GM18519 (cell line): ENCODE measurements at regions not wholly inside any gene's neighbourhood (a gene's known extent, or its start where the extent isn't known, plus 50 kb on each side); places are given as distances from the start of the nearest gene placed in this dataset.
"Not testable (repeated sequence)": the region's sequence is repeated elsewhere in the genome, so short reads cannot be mapped to it uniquely, and the experiment has no call there.

Source experiments
- ATAC-seq: cut with Tn5 transposase; IDR thresholded peaks from one replicate; pipeline ENCODE4 v1.9.1; 2021; ENCODE audit warnings: mild to moderate bottlenecking, moderate library complexity; ENCODE audit not compliant: unreplicated experiment, low FRiP score

DNA sequence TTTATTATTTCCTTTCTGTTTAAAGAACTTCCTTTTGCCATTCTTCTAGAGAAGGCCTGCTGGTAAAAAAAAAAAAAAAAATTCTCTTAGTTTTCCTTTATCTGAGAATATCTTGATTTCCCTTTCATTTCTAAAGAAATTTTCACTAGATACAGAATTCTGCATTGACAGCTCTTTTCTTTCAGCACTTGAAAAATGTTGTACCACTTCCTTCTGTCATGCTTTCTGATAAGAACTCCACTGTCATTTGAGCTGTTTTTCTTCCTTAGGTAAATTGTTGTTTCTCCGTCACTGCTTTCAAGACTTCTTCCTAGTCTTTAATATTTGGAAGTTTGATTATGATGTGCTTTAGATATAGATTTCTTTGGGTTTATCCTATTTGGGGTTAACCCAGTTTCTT, 113.6 kb upstream of the BTG1 start:
- no peak for ATAC-seq

GRCh38 chr12:92257261-92257660, 111.6 kb upstream of the BTG1 start:
- no peak for ATAC-seq

GRCh38 chr12:92255741-92256140, 110.1 kb upstream of the BTG1 start:
- ATAC-seq: no peak

DNA sequence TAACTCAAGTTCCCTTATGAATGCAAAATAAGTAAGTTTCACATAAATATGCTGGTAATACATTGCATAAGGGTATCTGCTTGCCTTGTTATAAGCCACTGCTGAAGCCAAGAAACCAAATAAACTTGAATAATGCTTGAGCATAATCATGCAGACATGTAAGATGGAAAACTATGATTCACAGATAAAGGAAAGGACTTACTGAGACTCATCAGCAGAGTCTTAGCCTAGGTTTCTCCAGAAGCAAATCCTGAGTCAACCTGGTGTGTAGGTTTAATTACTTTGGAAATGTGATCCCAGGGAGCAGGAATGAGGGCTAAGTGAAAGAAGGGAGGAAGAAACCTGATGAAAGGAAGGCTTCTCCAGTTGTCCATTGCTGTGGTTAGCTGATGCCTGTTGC, 107.7 kb upstream of the BTG1 start:
- ATAC-seq: no peak

DNA sequence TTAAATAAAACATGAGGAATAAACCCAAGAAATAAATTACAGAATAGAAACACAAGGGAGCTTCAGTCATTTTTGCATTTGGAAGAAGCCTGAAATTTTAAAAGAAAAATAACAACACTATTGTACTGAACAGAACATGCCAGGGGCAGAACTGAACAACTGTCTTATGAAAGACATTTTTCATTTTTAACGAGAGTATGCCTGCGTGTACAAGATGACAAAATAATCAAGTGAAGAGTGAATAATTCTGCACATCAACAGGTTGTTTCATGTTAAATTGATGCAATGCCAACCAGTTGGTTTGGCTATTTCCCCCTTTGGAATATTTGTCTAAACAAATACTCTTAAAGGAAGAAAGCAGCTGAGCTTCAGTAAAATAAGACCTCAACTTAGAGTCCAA, 103.3 kb upstream of the BTG1 start:
- ATAC-seq: no peak

- no peak for ATAC-seq
These were observed 98.4 kb upstream of the BTG1 start for GRCh38 chr12:92244036-92244435.

GRCh38 chr12:92242907-92243306, 97.3 kb upstream of the BTG1 start:
- no peak for ATAC-seq

DNA sequence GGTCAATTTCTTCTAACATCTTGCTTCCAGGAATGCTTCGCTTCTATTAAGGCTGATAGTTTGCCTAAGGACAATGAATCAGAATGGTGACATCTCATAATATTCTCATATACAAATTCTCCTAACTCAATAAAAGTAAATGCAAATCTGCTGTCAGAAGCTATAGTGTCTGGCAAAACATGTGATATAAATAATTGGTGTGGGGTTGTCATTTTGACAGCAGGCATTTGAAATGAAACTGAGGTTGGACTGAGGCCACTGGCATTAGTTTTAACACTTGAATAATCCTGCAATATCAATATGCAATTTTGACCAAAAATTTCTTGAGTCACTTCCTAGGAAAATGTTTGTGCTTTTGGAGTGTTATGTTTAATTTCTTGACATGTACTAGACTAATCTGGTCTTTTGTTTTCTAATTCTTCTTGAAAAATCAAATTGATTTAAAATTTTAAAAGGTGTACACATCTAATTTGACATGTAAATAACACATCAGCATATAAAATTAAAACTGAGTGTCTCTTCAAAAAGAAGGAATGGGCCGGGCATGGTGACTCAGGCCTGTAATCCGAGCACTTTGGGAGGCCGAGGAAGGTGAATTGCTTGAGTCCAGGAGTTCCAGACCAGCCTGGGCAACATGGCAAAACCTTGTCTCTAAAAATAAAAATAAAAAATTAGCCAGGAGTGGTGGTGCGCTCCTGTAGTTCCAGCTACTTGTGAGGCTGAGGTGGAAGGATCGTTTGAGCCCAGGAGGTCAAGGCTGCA, 92.3 kb upstream of the BTG1 start:
- no peak for ATAC-seq

DNA sequence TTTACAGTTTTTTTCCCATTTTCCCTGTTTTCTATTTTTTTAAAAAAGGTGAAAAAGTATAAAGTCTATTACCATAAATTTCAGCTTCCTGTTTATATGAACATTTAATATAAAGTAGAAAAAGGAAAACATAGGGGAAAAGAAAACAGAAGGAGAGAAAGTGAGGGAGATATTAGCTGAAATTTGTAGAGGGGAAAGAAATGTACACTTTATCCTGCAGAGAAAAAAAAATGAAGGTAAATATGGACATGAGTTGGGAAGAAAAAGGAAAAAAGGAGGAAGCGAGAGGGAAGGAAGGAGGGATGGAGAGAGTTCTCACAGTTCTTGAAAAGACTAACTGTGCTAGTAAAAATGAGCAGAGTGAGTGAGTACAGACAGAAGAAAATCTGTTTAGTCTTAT, 91.6 kb upstream of the BTG1 start:
- no peak for ATAC-seq

- ATAC-seq: no peak
These were observed 90.2 kb upstream of the BTG1 start for GRCh38 chr12:92235703-92236472.

- ATAC-seq: no peak
These were observed 88.9 kb upstream of the BTG1 start for GRCh38 chr12:92234533-92234932.

- ATAC-seq: no peak
These were observed 87.8 kb upstream of the BTG1 start for GRCh38 chr12:92233346-92234015.

DNA sequence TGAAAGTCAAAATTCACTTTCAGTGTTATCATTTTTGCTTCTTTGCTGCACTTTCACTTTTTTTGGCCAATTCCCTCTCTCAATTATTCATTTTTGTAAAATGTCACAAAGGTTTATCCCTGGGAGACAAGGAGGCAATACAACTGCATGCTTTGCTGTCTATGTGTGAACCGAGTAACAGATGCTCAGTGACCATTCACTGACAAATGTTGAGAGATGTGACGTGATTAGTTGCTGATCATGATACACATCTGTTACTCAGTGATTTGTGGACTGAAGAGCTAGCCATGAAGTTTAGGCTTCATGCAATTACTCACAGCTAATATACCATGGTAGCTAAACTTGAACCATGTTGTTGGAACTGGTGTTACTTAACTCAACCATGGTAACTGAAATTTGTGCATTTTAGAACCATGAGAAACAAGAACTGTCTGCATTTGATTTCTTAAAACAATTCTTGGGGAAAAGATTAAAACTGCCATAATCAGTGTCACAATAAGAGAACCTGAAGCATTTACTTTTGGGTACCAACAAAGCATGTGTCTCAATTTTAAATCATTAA, 86.8 kb upstream of the BTG1 start:
- not testable (repeated sequence) for ATAC-seq

DNA sequence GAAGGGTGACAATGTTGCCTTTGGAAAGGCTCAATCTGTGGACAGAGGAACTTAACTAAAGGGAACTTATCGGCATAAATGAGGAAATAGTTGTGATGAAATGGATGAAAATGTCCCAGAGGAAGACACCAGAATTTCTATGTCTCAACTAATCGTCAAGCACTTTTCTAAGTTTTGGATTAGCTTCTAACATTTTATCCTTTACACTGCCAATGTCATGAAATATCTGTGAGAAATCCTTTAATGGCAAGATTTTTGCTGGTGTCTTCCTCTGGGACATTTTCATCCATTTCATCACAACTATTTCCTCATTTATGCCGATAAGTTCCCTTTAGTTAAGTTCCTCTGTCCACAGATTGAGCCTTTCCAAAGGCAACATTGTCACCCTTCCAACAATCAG, 86.3 kb upstream of the BTG1 start:
- not testable (repeated sequence) for ATAC-seq

- not testable (repeated sequence) for ATAC-seq
These were observed 85.9 kb upstream of the BTG1 start for GRCh38 chr12:92231532-92231931.

GRCh38 chr12:92229381-92229780, 83.7 kb upstream of the BTG1 start:
- no peak for ATAC-seq

- ATAC-seq: no peak
These were observed 81.3 kb upstream of the BTG1 start for GRCh38 chr12:92226961-92227360.

DNA sequence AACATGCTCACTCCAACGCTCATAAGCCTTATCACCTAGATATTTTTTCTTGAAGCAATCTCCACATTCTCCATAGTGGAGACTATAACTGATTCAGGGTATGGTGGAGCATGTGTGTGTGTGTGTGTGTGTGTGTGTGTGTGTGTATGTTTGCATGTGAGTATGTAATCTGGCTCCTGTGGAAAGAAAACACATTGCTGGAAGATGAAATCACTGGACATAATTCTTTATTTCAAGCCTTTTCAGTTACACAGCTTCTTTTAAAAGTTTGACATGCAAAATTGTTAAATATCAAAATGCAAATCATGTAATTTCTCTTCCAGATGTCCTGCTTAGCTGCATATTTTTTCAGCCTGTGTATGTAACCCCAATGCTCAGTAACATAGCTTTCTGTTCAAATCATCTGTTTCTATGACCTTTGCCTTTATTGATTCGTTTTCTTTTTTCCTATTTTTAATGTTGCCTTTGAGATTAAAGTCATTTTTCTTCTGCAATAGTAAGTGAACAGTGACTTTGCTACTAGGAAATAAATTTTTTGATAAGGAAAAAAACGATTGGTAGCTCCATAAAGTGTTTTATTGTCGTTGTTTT, 80.5 kb upstream of the BTG1 start:
- no peak for ATAC-seq

- ATAC-seq: no peak
These were observed 79.2 kb upstream of the BTG1 start for GRCh38 chr12:92224685-92225331.

DNA sequence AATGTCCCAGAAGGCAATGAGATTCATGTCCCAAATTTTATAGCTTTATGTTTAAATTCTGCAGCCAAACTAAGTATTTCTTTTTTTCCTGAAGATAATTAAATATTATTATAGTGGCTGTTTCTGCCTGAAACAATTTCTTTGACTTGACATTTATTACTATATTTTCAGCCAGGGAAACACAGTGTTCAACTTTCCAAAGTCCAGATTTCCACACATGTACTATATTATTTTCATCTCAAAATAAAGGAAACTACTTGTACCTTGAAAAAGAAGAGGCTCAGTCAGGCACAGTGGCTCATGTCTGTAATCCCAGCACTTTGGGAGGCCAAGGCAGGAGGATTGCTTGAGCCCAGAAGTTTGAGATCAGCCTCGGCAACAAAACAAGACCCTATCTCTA, 77.8 kb upstream of the BTG1 start:
- no peak for ATAC-seq
